Osteoblast (primary cell): ENCODE measurements at regions not wholly inside any gene's neighbourhood (a gene's known extent, or its start where the extent isn't known, plus 50 kb on each side); places are given as distances from the start of the nearest gene placed in this dataset. TPM values are rescaled to one million over a fixed set of nuclear protein-coding genes. Genes with fewer than 3 reads are reported as not detected.
"Not testable (repeated sequence)": the region's sequence is repeated elsewhere in the genome, so short reads cannot be mapped to it uniquely, and the experiment has no call there.

ENCODE experiments used
- DNase-seq: peaks from one replicate; pipeline ENCODE4 v3.0.0; 2011; ENCODE audit warnings: low spot score, mixed read lengths; ENCODE audit not compliant: insufficient read length; ENCODE audit errors: missing footprints
- H2AFZ ChIP-seq: 2 replicates; pipeline ENCODE4 v1.6.0; 2011; ENCODE audit warnings: mild to moderate bottlenecking, low read length
- H3K27ac ChIP-seq: 2 replicates; pipeline ENCODE4 v1.5.1; 2011; ENCODE audit warnings: mild to moderate bottlenecking, low read depth, low read length, moderate library complexity
- H3K27me3 ChIP-seq: 2 replicates; pipeline ENCODE4 v1.6.0; 2012; ENCODE audit warnings: mild to moderate bottlenecking, control low read depth, inconsistent platforms, low read length, moderate library complexity; ENCODE audit not compliant: insufficient read depth
- H3K36me3 ChIP-seq: 2 replicates; pipeline ENCODE4 v1.5.1; 2011; ENCODE audit warnings: mild to moderate bottlenecking, low read length, control low read depth, moderate library complexity; ENCODE audit not compliant: insufficient read depth
- H3K4me1 ChIP-seq: 2 replicates; pipeline ENCODE4 v1.5.1; 2011; ENCODE audit warnings: mild to moderate bottlenecking, low read length, control low read depth, moderate library complexity; ENCODE audit not compliant: insufficient read depth
- H3K4me2 ChIP-seq: 2 replicates; pipeline ENCODE4 v1.6.0; 2011; ENCODE audit warnings: mild to moderate bottlenecking, low read length; ENCODE audit not compliant: insufficient read depth
- H3K4me3 ChIP-seq: fragments of 200-600 bp; sonication (generic); 3 replicates; pipeline ENCODE4 v1.5.1; 2012; ENCODE audit warnings: mild to moderate bottlenecking, low read length, inconsistent platforms; ENCODE audit not compliant: insufficient read depth
- H3K79me2 ChIP-seq: 2 replicates; pipeline ENCODE4 v1.6.0; 2012; ENCODE audit warnings: mild to moderate bottlenecking, low read length, control low read depth, inconsistent platforms; ENCODE audit not compliant: insufficient read depth
- H3K9me3 ChIP-seq: 2 replicates; pipeline ENCODE4 v1.5.1; 2011; ENCODE audit warnings: low read depth, low read length, control low read depth
- H4K20me1 ChIP-seq: 2 replicates; pipeline ENCODE4 v1.6.0; 2012; ENCODE audit warnings: mild to moderate bottlenecking, low read length, control low read depth; ENCODE audit not compliant: insufficient read depth
- small RNA-seq: library from RNA; depleted of rRNA; stranded (forward); fragments of <200 nt; gene quantifications from one replicate; pipeline ENCODE3, GENCODE V24; 2012
- TF ChIP-seq, protein P1 (sequence below): IDR thresholded peaks from 2 replicates; pipeline ENCODE4 v1.5.1; 2011; ENCODE audit warnings: mild to moderate bottlenecking, low read depth, low read length, moderate library complexity; ENCODE audit errors: extremely low read depth

DNA sequence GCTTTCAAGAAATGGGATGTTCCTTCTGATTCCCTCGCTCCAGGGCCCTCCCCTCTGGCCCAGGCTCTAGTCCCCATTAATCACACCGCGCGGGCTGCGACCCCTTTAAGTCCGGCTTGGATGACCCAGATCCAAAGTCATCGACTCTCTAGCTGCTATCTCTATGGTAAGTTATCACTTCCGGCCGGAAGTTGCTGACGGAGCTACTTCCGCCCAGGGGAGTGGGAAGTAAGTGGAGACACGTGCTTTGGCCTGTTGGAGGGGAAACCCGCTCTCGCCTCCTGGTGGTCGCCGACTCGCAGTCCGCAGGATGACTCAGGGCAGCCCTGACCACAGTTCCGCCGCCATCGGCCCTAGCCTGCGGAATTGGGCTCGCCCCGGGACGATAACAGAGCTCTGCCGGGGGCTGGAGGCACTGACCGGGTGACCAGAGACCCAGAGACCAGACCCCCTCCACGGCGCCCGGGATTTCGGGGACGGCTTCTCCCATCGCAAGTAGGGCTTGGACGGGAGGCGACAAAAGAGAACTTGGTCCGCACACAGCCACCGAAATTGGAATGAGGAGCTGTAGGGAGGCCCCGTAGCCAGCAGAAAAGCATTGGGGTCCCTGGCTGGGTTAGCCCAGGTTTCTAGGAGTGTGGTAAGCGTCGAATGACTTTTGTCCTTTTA is 52.2 kb upstream of the SEC14L1 start:
- H3K4me3 ChIP-seq, result peak overlapping the region; percentile 83
- H3K4me1 ChIP-seq, result peaks cover 10% of the 10 kb centered on the region
- H3K9me3 ChIP-seq, result no peaks in the 10 kb centered on the region
- peak overlapping the region; percentile 79 for H3K27ac ChIP-seq
- H3K79me2 ChIP-seq, result peaks cover 35% of the 10 kb centered on the region
- TF ChIP-seq, protein P1, sequence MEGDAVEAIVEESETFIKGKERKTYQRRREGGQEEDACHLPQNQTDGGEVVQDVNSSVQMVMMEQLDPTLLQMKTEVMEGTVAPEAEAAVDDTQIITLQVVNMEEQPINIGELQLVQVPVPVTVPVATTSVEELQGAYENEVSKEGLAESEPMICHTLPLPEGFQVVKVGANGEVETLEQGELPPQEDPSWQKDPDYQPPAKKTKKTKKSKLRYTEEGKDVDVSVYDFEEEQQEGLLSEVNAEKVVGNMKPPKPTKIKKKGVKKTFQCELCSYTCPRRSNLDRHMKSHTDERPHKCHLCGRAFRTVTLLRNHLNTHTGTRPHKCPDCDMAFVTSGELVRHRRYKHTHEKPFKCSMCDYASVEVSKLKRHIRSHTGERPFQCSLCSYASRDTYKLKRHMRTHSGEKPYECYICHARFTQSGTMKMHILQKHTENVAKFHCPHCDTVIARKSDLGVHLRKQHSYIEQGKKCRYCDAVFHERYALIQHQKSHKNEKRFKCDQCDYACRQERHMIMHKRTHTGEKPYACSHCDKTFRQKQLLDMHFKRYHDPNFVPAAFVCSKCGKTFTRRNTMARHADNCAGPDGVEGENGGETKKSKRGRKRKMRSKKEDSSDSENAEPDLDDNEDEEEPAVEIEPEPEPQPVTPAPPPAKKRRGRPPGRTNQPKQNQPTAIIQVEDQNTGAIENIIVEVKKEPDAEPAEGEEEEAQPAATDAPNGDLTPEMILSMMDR, result peak; percentile 81
- peak overlapping the region; percentile 89 for H2AFZ ChIP-seq
- H3K4me2 ChIP-seq, result peak overlapping the region; percentile 95
- peak; percentile 98 for DNase-seq
- no peaks in the 10 kb centered on the region for H3K27me3 ChIP-seq
- H3K36me3 ChIP-seq, result peaks cover 25% of the 10 kb centered on the region
- no peaks in the 10 kb centered on the region for H4K20me1 ChIP-seq

DNA sequence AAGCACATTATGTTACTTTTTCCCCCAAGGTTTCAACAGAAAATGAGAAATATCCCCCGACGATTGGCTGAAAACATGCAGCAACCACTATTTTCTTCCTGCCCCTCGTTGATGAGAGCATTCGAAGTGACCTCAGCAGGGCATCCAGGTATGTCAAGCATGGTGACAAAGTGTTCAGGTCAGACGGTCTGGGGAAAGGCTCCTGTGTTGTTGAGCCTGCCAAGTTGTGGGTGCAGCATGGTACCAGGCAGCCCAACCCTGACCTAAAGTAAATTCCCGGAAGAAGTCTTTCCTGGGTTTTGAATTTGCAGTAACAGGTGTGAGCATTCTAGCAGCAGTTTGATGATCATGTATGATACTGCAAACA is 51.7 kb upstream of the SEC14L1 start:
- peaks cover 36% of the 10 kb centered on the region for H3K79me2 ChIP-seq
- peaks cover 30% of the 10 kb centered on the region for H3K36me3 ChIP-seq
- no peak for DNase-seq

DNA sequence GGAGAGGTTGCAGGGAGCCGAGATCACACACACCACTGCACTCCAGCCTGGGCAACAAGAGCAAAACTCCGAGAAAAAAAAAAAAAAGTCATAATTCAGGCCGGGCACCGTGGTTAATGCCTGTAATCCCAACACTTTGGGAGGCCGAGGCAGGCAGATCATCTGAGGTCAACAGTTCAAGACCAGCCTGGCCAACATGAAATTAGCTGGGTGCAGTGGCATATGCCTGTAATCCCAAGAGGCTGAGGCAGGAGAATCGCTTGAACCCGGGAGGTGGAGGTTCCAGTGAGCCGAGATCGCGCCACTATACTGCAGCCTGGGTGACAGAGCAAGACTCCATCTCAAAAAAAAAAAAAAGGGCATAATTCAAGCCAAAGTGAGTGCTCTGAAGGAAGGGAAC is 50.8 kb upstream of the SEC14L1 start:
- Histone ChIP-seq H3K79me2 (peaks cover 36% of the 10 kb centered on the region), H3K4me2 (peak overlapping the region; percentile 95), H3K36me3 (peaks cover 39% of the 10 kb centered on the region), H3K4me1 (peaks cover 10% of the 10 kb centered on the region)
- H3K4me3 ChIP-seq, H3K9me3 ChIP-seq, H2AFZ ChIP-seq, H3K27ac ChIP-seq, H4K20me1 ChIP-seq, DNase-seq, H3K27me3 ChIP-seq: not testable (repeated sequence)

More for the DNA sequence above, 51.7 kb upstream of the SEC14L1 start:
- Histone ChIP-seq H4K20me1 (no peaks in the 10 kb centered on the region), H3K4me2 (peak overlapping the region; percentile 95), H3K27me3 (no peaks in the 10 kb centered on the region), H3K4me1 (peaks cover 10% of the 10 kb centered on the region), H3K9me3 (no peaks in the 10 kb centered on the region), H3K27ac (peak overlapping the region; percentile 79), H2AFZ (peak overlapping the region; percentile 76), H3K4me3 (peak overlapping the region; percentile 83)
- TF ChIP-seq, protein P1, result no peak

DNA sequence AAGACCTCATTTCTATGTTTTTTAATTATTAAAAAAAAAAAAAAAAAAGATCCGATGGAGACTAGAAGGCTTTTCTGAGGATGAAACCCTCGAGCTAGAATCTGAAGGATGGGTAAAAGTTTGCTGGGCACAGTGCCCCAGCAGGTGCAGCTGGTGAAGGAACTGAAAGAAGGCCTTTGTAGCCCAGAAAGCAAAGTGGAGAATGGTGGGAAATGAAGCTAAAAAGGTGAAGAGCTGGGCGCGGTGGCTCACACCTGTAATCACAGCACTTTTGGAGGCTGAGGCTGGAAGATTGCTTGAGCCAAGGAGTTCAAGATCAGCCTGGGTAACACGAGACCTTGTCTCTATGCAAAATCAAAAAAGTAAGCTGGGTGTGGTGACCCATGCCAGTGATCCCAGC is 50.3 kb upstream of the SEC14L1 start:
- Histone ChIP-seq H2AFZ (no peak overlapping the region), H4K20me1 (no peaks in the 10 kb centered on the region), H3K4me1 (peaks cover 11% of the 10 kb centered on the region), H3K4me3 (no peak overlapping the region), H3K79me2 (peaks cover 36% of the 10 kb centered on the region), H3K27me3 (no peaks in the 10 kb centered on the region), H3K36me3 (peaks cover 44% of the 10 kb centered on the region), H3K9me3 (no peaks in the 10 kb centered on the region), H3K4me2 (no peak overlapping the region), H3K27ac (no peak overlapping the region)
- TF ChIP-seq, protein P1, result no peak
- DNase-seq, result no peak

Small RNA genes lying in the stretch of these regions (small RNA-seq; reads per million reads assigned to genes)
- gene RF00017 (not detected), gene SCARNA16 (not detected)
